GM12873 (cell line): ENCODE measurements at regions not wholly inside any gene's neighbourhood (a gene's known extent, or its start where the extent isn't known, plus 50 kb on each side); places are given as distances from the start of the nearest gene placed in this dataset.

Source experiments
- CTCF ChIP-seq: IDR thresholded peaks from 2 replicates; pipeline ENCODE4 v1.5.1; 2012; ENCODE audit warnings: low read depth, mild to moderate bottlenecking, moderate library complexity, low read length, control low read depth; ENCODE audit not compliant: insufficient read depth; ENCODE audit errors: missing control alignments

DNA sequence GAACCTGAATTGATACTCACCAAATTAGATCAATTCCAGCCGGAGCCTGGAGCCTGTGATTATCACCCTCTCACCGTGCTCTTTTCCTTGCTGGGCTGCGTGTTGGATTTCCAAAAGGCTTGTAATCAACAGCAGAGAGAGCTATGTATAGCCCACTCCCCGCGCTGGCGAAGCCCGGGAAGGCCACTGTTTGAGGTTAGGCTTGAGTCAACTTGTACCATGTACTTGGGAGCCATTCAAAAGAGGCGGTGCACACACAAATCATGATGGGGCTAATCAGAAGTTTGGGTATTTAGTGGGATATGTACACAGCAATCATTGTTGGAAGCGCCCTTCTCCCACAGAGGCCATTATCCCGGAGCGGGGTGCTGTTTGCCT lies 151.6 kb downstream of the GLI2 start:
- no peak for TF ChIP-seq CTCF

GRCh38 chr2:120887741-120888231 lies 152.1 kb downstream of the GLI2 start:
- no peak for TF ChIP-seq CTCF

DNA sequence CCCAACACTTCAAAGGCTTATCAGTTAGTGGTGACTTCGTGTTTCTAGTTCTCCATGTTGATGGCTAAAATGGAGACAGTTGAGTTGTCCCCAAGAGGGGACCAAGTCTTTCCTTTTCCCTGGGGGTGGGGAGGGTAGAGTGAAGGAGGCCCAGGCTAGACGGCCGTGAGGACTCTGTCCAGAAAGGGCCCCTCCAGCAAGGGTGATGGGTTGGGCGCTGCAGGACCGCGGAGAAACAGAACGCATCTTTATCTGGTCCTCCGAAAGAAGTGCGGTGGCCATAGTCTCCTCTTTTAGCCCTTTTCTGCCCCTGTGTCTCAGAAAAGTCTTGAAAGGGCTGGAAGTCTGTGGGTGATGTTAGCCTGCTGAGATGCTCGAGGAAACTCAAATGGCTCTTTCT lies 153.2 kb downstream of the GLI2 start:
- no peak for TF ChIP-seq CTCF

GRCh38 chr2:120889936-120890335 lies 154.3 kb downstream of the GLI2 start:
- TF ChIP-seq CTCF, result no peak

- no peak for TF ChIP-seq CTCF
These were observed 155.1 kb downstream of the GLI2 start for GRCh38 chr2:120890566-120891360.

DNA sequence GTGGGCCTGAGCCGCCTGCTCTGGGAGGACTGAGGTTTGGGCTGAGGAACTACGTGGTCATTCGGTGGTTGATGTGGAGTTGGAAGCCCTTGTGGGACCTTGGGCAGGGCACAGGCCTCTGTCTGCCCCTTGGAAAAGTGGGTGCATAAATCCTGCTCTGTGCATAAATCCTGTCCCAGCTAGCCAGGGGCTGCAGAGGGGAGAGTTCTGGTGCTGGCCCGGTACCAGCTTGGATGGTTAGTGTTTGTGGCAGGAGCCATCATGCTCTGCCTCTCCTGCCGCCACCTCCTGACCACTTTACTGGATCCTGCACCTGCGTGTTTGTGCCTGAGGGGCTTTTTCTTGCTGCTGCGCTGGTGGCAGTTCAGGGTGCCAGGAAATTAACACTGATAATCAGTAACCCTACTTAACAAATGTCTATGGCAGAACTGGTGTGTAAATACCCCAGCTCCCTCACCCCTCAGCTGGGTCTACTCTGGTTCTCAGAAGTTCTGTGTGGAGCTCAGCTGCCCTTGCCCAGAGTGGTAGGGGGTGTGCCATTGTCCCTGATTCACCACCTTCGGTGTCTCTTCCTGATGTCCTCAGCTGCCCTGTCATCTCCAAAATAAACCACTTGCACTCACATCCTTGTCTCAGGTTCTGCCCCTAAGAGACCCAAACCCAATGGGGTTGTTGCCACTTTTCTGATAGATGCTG lies 156.8 kb downstream of the GLI2 start:
- no peak for TF ChIP-seq CTCF

DNA sequence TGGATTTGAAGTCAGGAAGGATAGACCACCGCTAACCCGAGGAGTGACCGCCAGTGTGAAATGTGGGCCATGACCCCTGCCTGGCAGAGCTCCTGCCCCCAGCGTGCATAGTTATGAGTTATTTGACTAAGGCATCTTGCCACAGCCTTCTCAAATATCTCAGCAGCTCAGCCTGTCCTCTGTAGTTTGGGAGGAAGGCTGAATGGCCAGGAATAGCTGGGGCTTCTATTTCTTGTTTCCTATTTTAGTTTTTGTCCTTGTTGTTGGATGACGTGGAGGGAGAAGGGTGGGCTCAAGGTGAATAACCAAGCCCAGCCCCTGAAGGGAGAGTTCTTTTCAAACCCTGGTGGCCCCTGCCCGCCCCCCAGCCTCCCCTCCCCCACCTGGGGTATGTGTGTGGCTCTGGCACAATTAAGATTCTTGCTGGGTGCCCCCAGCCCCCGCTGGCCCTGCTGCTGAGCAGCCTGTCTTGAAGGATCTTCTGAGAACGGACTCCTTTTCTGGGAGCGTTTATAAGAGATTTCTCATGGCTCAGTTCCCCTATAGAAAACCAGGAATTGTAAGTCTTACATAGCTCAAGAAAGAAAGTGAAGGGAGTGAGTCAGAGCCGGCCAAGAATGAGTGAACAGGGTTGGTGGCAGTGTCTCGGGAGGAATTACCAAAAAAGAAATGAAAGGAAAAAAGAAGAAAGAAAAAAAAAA lies 157.4 kb downstream of the GLI2 start:
- no peak for TF ChIP-seq CTCF
